HEK293 (cell line): ENCODE measurements at regions not wholly inside any gene's neighbourhood (a gene's known extent, or its start where the extent isn't known, plus 50 kb on each side); places are given as distances from the start of the nearest gene placed in this dataset.
"Not testable (repeated sequence)": the region's sequence is repeated elsewhere in the genome, so short reads cannot be mapped to it uniquely, and the experiment has no call there.

Experiments
- CTCF ChIA-PET: fragments of 350-600 bp; formaldehyde crosslinking; extraction: SDS; loops from one replicate; lab custom pipeline; 2021; ENCODE audit warnings: antibody characterized with exemption; lab: Yijun Ruan, JAX
- POLR2A ChIA-PET: fragments of 300-600 bp; formaldehyde crosslinking; extraction: SDS; loops from one replicate; lab custom pipeline; 2020; ENCODE audit warnings: antibody characterized with exemption, inconsistent platforms; lab: Yijun Ruan, JAX
- H3K27ac ChIP-seq: fragments of 200-500 bp; sonication (Bioruptor generic); 2 replicates; pipeline ENCODE4 v1.5.1; 2014; ENCODE audit warnings: low read depth, low read length, control low read depth, inconsistent platforms; ENCODE audit errors: extremely low read depth
- H3K36me3 ChIP-seq, 2 experiments: fragments of 200-500 bp in 1 of 2; sonication (Bioruptor generic) in 1 of 2; 1 replicate in 1 of 2; 2 replicates in 1 of 2; pipeline ENCODE4 v1.5.1; 2014 to 2017; ENCODE audit warnings: inconsistent platforms in 2 of 2, low read length in 2 of 2; ENCODE audit not compliant: control insufficient read depth in 2 of 2, insufficient read depth in 1 of 2
- H3K4me1 ChIP-seq: fragments of 200-500 bp; sonication (Bioruptor generic); 2 replicates; pipeline ENCODE4 v1.5.1; 2014; ENCODE audit warnings: mild to moderate bottlenecking, low read length, inconsistent platforms; ENCODE audit not compliant: control insufficient read depth, insufficient read depth
- H3K4me3 ChIP-seq: 2 replicates; pipeline ENCODE4 v1.5.1; 2011; ENCODE audit warnings: low read depth, mild to moderate bottlenecking, control low read depth, low read length, moderate library complexity
- H3K9me3 ChIP-seq: fragments of 200-500 bp; sonication (Bioruptor generic); 2 replicates; pipeline ENCODE4 v1.5.1; 2014; ENCODE audit warnings: low read depth, low read length, inconsistent platforms; ENCODE audit not compliant: control insufficient read depth, insufficient read depth
- CTCF ChIP-seq: fragments of 450-650 bp; formaldehyde crosslinking; IDR thresholded peaks from 2 replicates; pipeline ENCODE4 v1.5.1; 2016; ENCODE audit warnings: missing biosample characterization, missing genetic modification characterization
- GLI4 ChIP-seq: fragments of 450-650 bp; formaldehyde crosslinking; IDR thresholded peaks from 2 replicates; pipeline ENCODE4 v1.5.1; 2016; ENCODE audit warnings: missing biosample characterization, missing genetic modification characterization
- HOXD13 ChIP-seq: sonication (generic); formaldehyde crosslinking; IDR thresholded peaks from 2 replicates; pipeline ENCODE4 v1.8.0; 2022; ENCODE audit warnings: missing genetic modification reagents, borderline replicate concordance
- PBX3 ChIP-seq: sonication (generic); formaldehyde crosslinking; IDR thresholded peaks from 2 replicates; pipeline ENCODE4 v1.8.1; 2022; ENCODE audit warnings: mild to moderate bottlenecking, moderate library complexity, missing genetic modification reagents
- ZBTB26 ChIP-seq: fragments of 450-650 bp; formaldehyde crosslinking; optimal IDR thresholded peaks from 2 replicates; pipeline ENCODE3; 2016; ENCODE audit warnings: missing biosample characterization, mild to moderate bottlenecking, missing genetic modification characterization
- ZNF155 ChIP-seq: fragments of 450-650 bp; formaldehyde crosslinking; IDR thresholded peaks from 2 replicates; pipeline ENCODE4 v1.5.1; 2016; ENCODE audit warnings: missing biosample characterization, missing genetic modification characterization
- ZNF214 ChIP-seq: fragments of 450-650 bp; formaldehyde crosslinking; IDR thresholded peaks from 2 replicates; pipeline ENCODE4 v1.5.1; 2017; ENCODE audit warnings: missing biosample characterization, mild to moderate bottlenecking, missing genetic modification characterization, borderline replicate concordance
- ZNF280C ChIP-seq: fragments of 450-650 bp; formaldehyde crosslinking; IDR thresholded peaks from 2 replicates; pipeline ENCODE4 v1.5.1; 2016; ENCODE audit warnings: missing biosample characterization, missing genetic modification characterization
- ZNF335 ChIP-seq: fragments of 450-650 bp; formaldehyde crosslinking; conservative IDR thresholded peaks from 2 replicates; pipeline ENCODE4 v1.5.1; 2016; ENCODE audit warnings: missing biosample characterization, missing genetic modification characterization
- ZNF423 ChIP-seq: fragments of 450-650 bp; formaldehyde crosslinking; IDR thresholded peaks from 2 replicates; pipeline ENCODE4 v1.5.1; 2016; ENCODE audit warnings: missing biosample characterization, missing genetic modification characterization
- ZNF488 ChIP-seq: fragments of 450-650 bp; formaldehyde crosslinking; IDR thresholded peaks from 2 replicates; pipeline ENCODE4 v1.5.1; 2016; ENCODE audit warnings: missing biosample characterization, missing genetic modification characterization
- ZNF513 ChIP-seq: fragments of 450-650 bp; IDR thresholded peaks from 2 replicates; pipeline ENCODE4 v1.5.1; 2018; ENCODE audit warnings: missing biosample characterization, missing genetic modification characterization
- ZNF521 ChIP-seq: fragments of 450-650 bp; formaldehyde crosslinking; IDR thresholded peaks from 2 replicates; pipeline ENCODE4 v1.5.1; 2017; ENCODE audit warnings: missing biosample characterization, mild to moderate bottlenecking, missing genetic modification characterization
- ZNF621 ChIP-seq: fragments of 450-650 bp; formaldehyde crosslinking; IDR thresholded peaks from 2 replicates; pipeline ENCODE4 v1.5.1; 2017; ENCODE audit warnings: missing biosample characterization, missing genetic modification characterization
- ZNF639 ChIP-seq: fragments of 450-650 bp; formaldehyde crosslinking; IDR thresholded peaks from 2 replicates; pipeline ENCODE4 v1.5.1; 2016; ENCODE audit warnings: missing biosample characterization, missing genetic modification characterization

- Histone ChIP-seq H3K4me1 (no peaks in the 10 kb centered on the region), H3K9me3 (no peaks in the 10 kb centered on the region), H3K36me3 (no peaks in the 10 kb centered on the region), H3K27ac (no peak overlapping the region), H3K4me3 (no peak overlapping the region)
- ChIA-PET CTCF (no interaction called here), POLR2A (no interaction called here)
- no peak for TF ChIP-seq ZNF621 (tag by site-specific recombination)
- TF ChIP-seq PBX3 (CRISPR knock-in tag): no peak
- no peak for TF ChIP-seq CTCF (tag by site-specific recombination)
- no peak for TF ChIP-seq ZNF513 (tag by site-specific recombination)
- no peak for TF ChIP-seq HOXD13 (CRISPR knock-in tag)
- no peak for TF ChIP-seq ZNF423 (tag by site-specific recombination)
- TF ChIP-seq ZNF280C (tag by site-specific recombination): no peak
- TF ChIP-seq ZNF155 (tag by site-specific recombination): no peak
- no peak for TF ChIP-seq GLI4
- TF ChIP-seq ZNF521 (tag by site-specific recombination): no peak
- TF ChIP-seq ZNF214 (tag by site-specific recombination): no peak
- no peak for TF ChIP-seq ZNF335 (tag by site-specific recombination)
- no peak for TF ChIP-seq ZBTB26 (tag by site-specific recombination)
- no peak for TF ChIP-seq ZNF639 (tag by site-specific recombination)
- no peak for TF ChIP-seq ZNF488
Measured at GRCh38 chrX:3938587-3938986, 225.1 kb upstream of the PRKX start.

GRCh38 chrX:3935196-3935595 is 221.7 kb upstream of the PRKX start:
- H3K27ac ChIP-seq, CTCF ChIA-PET, POLR2A ChIA-PET: not testable (repeated sequence)

GRCh38 chrX:3920424-3921017 is 207.1 kb upstream of the PRKX start:
- POLR2A ChIA-PET, H3K9me3 ChIP-seq: not testable (repeated sequence)

More at GRCh38 chrX:3935196-3935595, 221.7 kb upstream of the PRKX start:
- not testable (repeated sequence) for H3K4me1 ChIP-seq, H3K4me3 ChIP-seq, H3K36me3 ChIP-seq, H3K9me3 ChIP-seq

GRCh38 chrX:3919668-3920423 is 206.4 kb upstream of the PRKX start:
- POLR2A ChIA-PET, H3K4me1 ChIP-seq, CTCF ChIA-PET, H3K9me3 ChIP-seq, H3K27ac ChIP-seq, H3K36me3 ChIP-seq, H3K4me3 ChIP-seq: not testable (repeated sequence)

More at GRCh38 chrX:3920424-3921017, 207.1 kb upstream of the PRKX start:
- CTCF ChIA-PET, H3K4me1 ChIP-seq, H3K27ac ChIP-seq, H3K36me3 ChIP-seq, H3K4me3 ChIP-seq: not testable (repeated sequence)
